Activated naive CD4-positive, alpha-beta T cell treated with anti-CD3 and anti-CD28 coated beads for 36 hours (primary cell): ENCODE measurements at regions not wholly inside any gene's neighbourhood (a gene's known extent, or its start where the extent isn't known, plus 50 kb on each side); places are given as distances from the start of the nearest gene placed in this dataset.

Experiments
- CTCF ChIA-PET: fragments of 350-600 bp; sonication (Branson Sonifier 250); formaldehyde crosslinking; loops from one replicate; lab custom pipeline; 2021; ENCODE audit warnings: antibody characterized with exemption; lab: Charles Lee
- DNase-seq: peaks from one replicate; pipeline ENCODE4 v3.0.0-alpha.2; 2020
- H3K27ac Mint-ChIP-seq: one replicate; pipeline ENCODE4 v1.8.0; 2021; ENCODE audit warnings: mild to moderate bottlenecking, mixed read lengths
- H3K27me3 Mint-ChIP-seq: one replicate; pipeline ENCODE4 v1.8.0; 2021; ENCODE audit warnings: low read depth, mixed read lengths
- H3K36me3 Mint-ChIP-seq: one replicate; pipeline ENCODE4 v1.8.0; 2021; ENCODE audit warnings: low read depth, mixed read lengths
- H3K4me1 Mint-ChIP-seq: one replicate; pipeline ENCODE4 v1.8.0; 2021; ENCODE audit warnings: low read depth, mixed read lengths
- H3K4me3 Mint-ChIP-seq: one replicate; pipeline ENCODE4 v1.8.0; 2021; ENCODE audit warnings: mild to moderate bottlenecking, moderate library complexity, mixed read lengths
- H3K9me3 Mint-ChIP-seq: one replicate; pipeline ENCODE4 v1.8.0; 2021; ENCODE audit warnings: mixed read lengths
- intact Hi-C: fragments of 100-400 bp; cut with micrococcal nuclease; formaldehyde crosslinking; loops from one replicate; pipeline ENCODE4 v1.15.1; 2023

GRCh38 chr11:43576803-43577521 is 103.6 kb upstream of the HSD17B12 start:
- Mint-ChIP-seq H3K27ac (no peak overlapping the region), H3K36me3 (no peaks in the 10 kb centered on the region), H3K4me3 (no peak overlapping the region), H3K4me1 (peaks cover 46% of the 10 kb centered on the region), H3K9me3 (no peaks in the 10 kb centered on the region), H3K27me3 (peaks cover 88% of the 10 kb centered on the region)
- DNase-seq, result peak; percentile 59
- CTCF ChIA-PET, result interaction anchor here (0.7 to 3.2 kb wide), 3 partner anchors 10 to 275 kb away, joined by 4 to 22 read pairs (median 13); no protein-coding TSS in a partner anchor
- intact Hi-C loops, result loop anchor here (2.0 to 10.0 kb wide), 2 partner anchors 276 to 738 kb away; partner anchors contain the start of gene ALX4

GRCh38 chr11:43577566-43578264 is 102.8 kb upstream of the HSD17B12 start:
- Mint-ChIP-seq H3K36me3 (no peaks in the 10 kb centered on the region), H3K27me3 (peaks cover 92% of the 10 kb centered on the region), H3K9me3 (no peaks in the 10 kb centered on the region), H3K4me3 (no peak overlapping the region), H3K27ac (no peak overlapping the region), H3K4me1 (peaks cover 51% of the 10 kb centered on the region)
- no peak for DNase-seq
- intact Hi-C loops, result loop anchor here (2.0 to 10.0 kb wide), 3 partner anchors 67 to 737 kb away; partner anchors contain the start of gene ALX4
- CTCF ChIA-PET, result interaction anchor here (2.6 to 3.2 kb wide), 2 partner anchors 11 to 274 kb away, joined by 13 to 22 read pairs; no protein-coding TSS in a partner anchor

GRCh38 chr11:43578346-43579170 is 102.0 kb upstream of the HSD17B12 start:
- peaks cover 53% of the 10 kb centered on the region for H3K4me1 Mint-ChIP-seq
- H3K36me3 Mint-ChIP-seq, result no peaks in the 10 kb centered on the region
- H3K9me3 Mint-ChIP-seq, result no peaks in the 10 kb centered on the region
- H3K27me3 Mint-ChIP-seq, result peaks cover 93% of the 10 kb centered on the region
- intact Hi-C loops, result loop anchor here (1.0 to 10.0 kb wide), 3 partner anchors 66 to 736 kb away; partner anchors contain the start of genes ALX4 and API5
- DNase-seq, result peak; percentile 32
- CTCF ChIA-PET, result interaction anchor here (0.6 to 3.2 kb wide), 2 partner anchors 273 to 1268 kb away, joined by 3 to 22 read pairs; no protein-coding TSS in a partner anchor
- H3K4me3 Mint-ChIP-seq, result peak overlapping the region; percentile 70
- H3K27ac Mint-ChIP-seq, result no peak overlapping the region

- no peaks in the 10 kb centered on the region for H3K9me3 Mint-ChIP-seq
- intact Hi-C loops, result loop anchor here (1.0 to 10.0 kb wide), 3 partner anchors 65 to 735 kb away; partner anchors contain the start of genes ALX4 and API5
- DNase-seq, result peak; percentile 58
- CTCF ChIA-PET, result no interaction called here
- no peaks in the 10 kb centered on the region for H3K36me3 Mint-ChIP-seq
- H3K27ac Mint-ChIP-seq, result no peak overlapping the region
- peaks cover 54% of the 10 kb centered on the region for H3K4me1 Mint-ChIP-seq
- H3K27me3 Mint-ChIP-seq, result peaks cover 93% of the 10 kb centered on the region
- H3K4me3 Mint-ChIP-seq, result peak overlapping the region; percentile 72
Observed at GRCh38 chr11:43579171-43579918, 101.2 kb upstream of the HSD17B12 start.

GRCh38 chr11:43579919-43580276 is 100.6 kb upstream of the HSD17B12 start:
- Mint-ChIP-seq H3K36me3 (no peaks in the 10 kb centered on the region), H3K27ac (no peak overlapping the region), H3K9me3 (no peaks in the 10 kb centered on the region), H3K27me3 (peaks cover 91% of the 10 kb centered on the region), H3K4me1 (peaks cover 54% of the 10 kb centered on the region), H3K4me3 (peak overlapping the region; percentile 72)
- DNase-seq, result no peak
- CTCF ChIA-PET, result no interaction called here
- intact Hi-C loops, result loop anchor here (1.0 to 10.0 kb wide), 3 partner anchors 65 to 735 kb away; partner anchors contain the start of genes ALX4 and API5

- Mint-ChIP-seq H3K4me3 (peak overlapping the region; percentile 72), H3K9me3 (no peaks in the 10 kb centered on the region), H3K27me3 (peaks cover 89% of the 10 kb centered on the region), H3K4me1 (peaks cover 46% of the 10 kb centered on the region), H3K27ac (no peak overlapping the region), H3K36me3 (no peaks in the 10 kb centered on the region)
- intact Hi-C loops, result no loop called here
- CTCF ChIA-PET, result no interaction called here
- no peak for DNase-seq
Observed at GRCh38 chr11:43580735-43581369, 99.7 kb upstream of the HSD17B12 start.

- intact Hi-C loops, result no loop called here
- no peak for DNase-seq
- Mint-ChIP-seq H3K27ac (no peak overlapping the region), H3K27me3 (peaks cover 90% of the 10 kb centered on the region), H3K4me1 (peaks cover 41% of the 10 kb centered on the region), H3K9me3 (no peaks in the 10 kb centered on the region), H3K36me3 (no peaks in the 10 kb centered on the region), H3K4me3 (peak overlapping the region; percentile 27)
- CTCF ChIA-PET, result interaction anchor here (0.9 kb wide), 1 partner anchor 15 kb away, joined by 4 read pairs; no protein-coding TSS in a partner anchor
Observed at GRCh38 chr11:43581370-43582023, 99.0 kb upstream of the HSD17B12 start.

GRCh38 chr11:43582024-43582862 is 98.3 kb upstream of the HSD17B12 start:
- Mint-ChIP-seq H3K27ac (no peak overlapping the region), H3K4me3 (no peak overlapping the region), H3K36me3 (no peaks in the 10 kb centered on the region), H3K27me3 (peaks cover 87% of the 10 kb centered on the region), H3K4me1 (peaks cover 35% of the 10 kb centered on the region), H3K9me3 (no peaks in the 10 kb centered on the region)
- intact Hi-C loops, result no loop called here
- CTCF ChIA-PET, result interaction anchor here (0.9 to 1.2 kb wide), 2 partner anchors 9 to 16 kb away, joined by 4 to 5 read pairs; no protein-coding TSS in a partner anchor
- DNase-seq, result no peak

- peaks cover 85% of the 10 kb centered on the region for H3K27me3 Mint-ChIP-seq
- H3K27ac Mint-ChIP-seq, result no peak overlapping the region
- no peaks in the 10 kb centered on the region for H3K36me3 Mint-ChIP-seq
- DNase-seq, result no peak
- no peaks in the 10 kb centered on the region for H3K9me3 Mint-ChIP-seq
- intact Hi-C loops, result no loop called here
- CTCF ChIA-PET, result interaction anchor here (1.2 kb wide), 1 partner anchor 10 kb away, joined by 5 read pairs; no protein-coding TSS in a partner anchor
- peaks cover 35% of the 10 kb centered on the region for H3K4me1 Mint-ChIP-seq
- H3K4me3 Mint-ChIP-seq, result no peak overlapping the region
Observed at GRCh38 chr11:43582863-43583462, 97.6 kb upstream of the HSD17B12 start.

GRCh38 chr11:43583548-43583947 is 97.0 kb upstream of the HSD17B12 start:
- Mint-ChIP-seq H3K27me3 (peaks cover 81% of the 10 kb centered on the region), H3K4me3 (no peak overlapping the region), H3K9me3 (no peaks in the 10 kb centered on the region), H3K36me3 (no peaks in the 10 kb centered on the region), H3K27ac (no peak overlapping the region), H3K4me1 (peaks cover 35% of the 10 kb centered on the region)
- intact Hi-C loops, result no loop called here
- no peak for DNase-seq
- CTCF ChIA-PET, result interaction anchor here (0.9 to 1.2 kb wide), 2 partner anchors 11 to 16 kb away, joined by 3 to 5 read pairs; no protein-coding TSS in a partner anchor
